ENCODE measurements at regions not wholly inside any gene's neighbourhood (a gene's known extent, or its start where the extent isn't known, plus 50 kb on each side); places are given as distances from the start of the nearest gene placed in this dataset.

GRCh38 chr6:166055801-166056200 is 111.8 kb downstream of the TBXT start:
- no peak overlapping the region for H3K9ac ChIP-seq (replicated peaks; ENCODE audit: extremely low read depth, insufficient read depth, low read length)
- H3K27ac ChIP-seq (ENCODE audit: insufficient read depth, low read depth, low read length): no peak overlapping the region
- no peaks in the 10 kb centered on the region for H3K9me1 ChIP-seq (replicated peaks; ENCODE audit: control insufficient read depth, extremely low read depth, insufficient read depth, low read length)
- H3K9me3 ChIP-seq (replicated peaks; ENCODE audit: control insufficient read depth, insufficient read depth, low read length): no peaks in the 10 kb centered on the region
- no peak for FAIRE-seq
- no TSS peak for BruUV-seq (replicated peaks)
- H3K4me1 ChIP-seq (ENCODE audit: control insufficient read depth, extremely low read depth, insufficient read depth, low read length): no peaks in the 10 kb centered on the region
- H3K4me2 ChIP-seq (ENCODE audit: insufficient read depth, low read length): no peak overlapping the region
- no peak overlapping the region for H3K4me3 ChIP-seq (replicated peaks in 1 of 3; ENCODE audit: insufficient read depth in 1 of 3, low read depth in 1 of 3, low read length in 3 of 3)
- no peaks in the 10 kb centered on the region for H3K79me2 ChIP-seq (ENCODE audit: control insufficient read depth, insufficient read depth, low read length)
- POLR2A ChIA-PET: no interaction called here
- no peaks in the 10 kb centered on the region for H4K20me1 ChIP-seq (replicated peaks; ENCODE audit: control insufficient read depth, extremely low read depth, insufficient read depth, low read length)
- H3K36me3 ChIP-seq (ENCODE audit: control insufficient read depth in 2 of 2, extremely low read depth in 1 of 2, insufficient read depth in 2 of 2, low read length in 2 of 2): no peaks in the 10 kb centered on the region
- TF ChIP-seq JUN (IDR thresholded peaks at IDR 0.05; ENCODE audit: borderline replicate concordance, insufficient read depth, insufficient read length, low read depth) (no peak), POLR2A (IDR thresholded peaks at IDR 0.05; ENCODE audit: low read depth, low read length) (no peak), MYC (IDR thresholded peaks at IDR 0.05; ENCODE audit: low read depth, low read length) (no peak), POLR2AphosphoS5 (IDR thresholded peaks at IDR 0.05; ENCODE audit: insufficient read depth, low read depth, low read length) (no peak), EZH2 (IDR thresholded peaks at IDR 0.05; ENCODE audit: borderline replicate concordance, low read depth, low read length, severe bottlenecking) (no peak), GATA2 (IDR thresholded peaks at IDR 0.05; ENCODE audit: insufficient read depth, insufficient read length, low read depth, low read length) (no peak), CTCF (IDR thresholded peaks at IDR 0.05; ENCODE audit: extremely low read depth in 1 of 2, insufficient read depth in 1 of 2, low read depth in 1 of 2, low read length in 2 of 2) (no peak), FOS (IDR thresholded peaks at IDR 0.05; ENCODE audit: borderline replicate concordance, insufficient read depth, low read length) (no peak), MAX (IDR thresholded peaks at IDR 0.05; ENCODE audit: insufficient read depth, insufficient read length) (no peak)
- H3K27me3 ChIP-seq (ENCODE audit: control insufficient read depth in 2 of 2, insufficient read depth in 2 of 2, low read length in 2 of 2): no peaks in the 10 kb centered on the region
- intact Hi-C loops (cut with micrococcal nuclease) (no loop called here), dilution Hi-C loops (cut with MboI; ENCODE audit: extremely low pct_ligation_motif_present, low sequenced_read_pairs) (no loop called here)
- H2AFZ ChIP-seq (ENCODE audit: low read depth, low read length): no peak overlapping the region
- no peak for DNase-seq (ENCODE audit: low read depth, low spot score)
- CTCF ChIA-PET: no interaction called here

All from endothelial cell of umbilical vein (primary cell).